Fibroblast of lung (primary cell): ENCODE measurements at regions not wholly inside any gene's neighbourhood (a gene's known extent, or its start where the extent isn't known, plus 50 kb on each side); places are given as distances from the start of the nearest gene placed in this dataset.
A peak's percentile ranks its signal among the peaks of the same experiment; 100 is the strongest.
"Not testable (repeated sequence)": the region's sequence is repeated elsewhere in the genome, so short reads cannot be mapped to it uniquely, and the experiment has no call there.

ENCODE experiments used
- DNase-seq, 2 donors: peaks; one replicate each; pipeline versions ENCODE4 v3.0.0 to v3.0.0-alpha.2; 2010; ENCODE audit warnings: low read depth in 2 of 2
- H2AFZ ChIP-seq: 2 replicates; pipeline ENCODE4 v1.5.1; 2012; ENCODE audit warnings: low read length, control low read depth, inconsistent platforms
- H3K27ac ChIP-seq: 2 replicates; pipeline ENCODE4 v1.5.1; 2011; ENCODE audit warnings: low read length, control low read depth; ENCODE audit not compliant: insufficient read depth
- H3K27me3 ChIP-seq: 2 replicates; pipeline ENCODE4 v1.5.1; 2011; ENCODE audit warnings: mild to moderate bottlenecking, low read length; ENCODE audit not compliant: control insufficient read depth, insufficient read depth
- H3K36me3 ChIP-seq: 2 replicates; pipeline ENCODE4 v1.5.1; 2011; ENCODE audit warnings: low read length; ENCODE audit not compliant: control insufficient read depth, insufficient read depth
- H3K4me1 ChIP-seq: 2 replicates; pipeline ENCODE4 v1.5.1; 2011; ENCODE audit warnings: low read length; ENCODE audit not compliant: control insufficient read depth, insufficient read depth; ENCODE audit errors: extremely low read depth
- H3K4me2 ChIP-seq: 2 replicates; pipeline ENCODE4 v1.5.1; 2011; ENCODE audit warnings: low read length, control low read depth; ENCODE audit not compliant: insufficient read depth; ENCODE audit errors: extremely low read depth
- H3K4me3 ChIP-seq, 4 experiments: fragments of 200-600 bp in 1 of 4; sonication (generic) in 1 of 4; replicated peaks in 1 of 4; 2 replicates each; pipeline ENCODE4 v1.5.1; 2011 to 2016; ENCODE audit warnings: low read length in 4 of 4, low read depth in 3 of 4, mild to moderate bottlenecking in 3 of 4, control low read depth in 2 of 4, inconsistent platforms in 1 of 4, mixed read lengths in 1 of 4; ENCODE audit not compliant: insufficient read depth in 1 of 4; ENCODE audit errors: control extremely low read depth in 1 of 4
- H3K79me2 ChIP-seq: 2 replicates; pipeline ENCODE4 v1.5.1; 2012; ENCODE audit warnings: mild to moderate bottlenecking, low read length, inconsistent platforms; ENCODE audit not compliant: control insufficient read depth, insufficient read depth
- H3K9ac ChIP-seq: 2 replicates; pipeline ENCODE4 v1.5.1; 2011; ENCODE audit warnings: mild to moderate bottlenecking, low read length, control low read depth; ENCODE audit not compliant: insufficient read depth
- H3K9me3 ChIP-seq: 2 replicates; pipeline ENCODE4 v1.5.1; 2012; ENCODE audit warnings: low read depth, low read length; ENCODE audit not compliant: control insufficient read depth, insufficient read depth
- H4K20me1 ChIP-seq: 2 replicates; pipeline ENCODE4 v1.5.1; 2011; ENCODE audit warnings: low read length; ENCODE audit not compliant: control insufficient read depth, insufficient read depth; ENCODE audit errors: extremely low read depth
- EZH2 ChIP-seq: IDR thresholded peaks from 2 replicates; pipeline ENCODE4 v1.5.1; 2012; ENCODE audit warnings: low read length, control low read depth, mild to moderate bottlenecking; ENCODE audit errors: missing control alignments
- TF ChIP-seq, protein P1 (sequence below), 2 donors: IDR thresholded peaks in 1 of 2; conservative IDR thresholded peaks in 1 of 2; 1 replicate in 1 of 2; 2 replicates in 1 of 2; pipeline ENCODE4 v1.5.1; 2011 to 2012; ENCODE audit warnings: low read length in 2 of 2, control low read depth in 1 of 2, inconsistent platforms in 1 of 2, low read depth in 1 of 2, mild to moderate bottlenecking in 1 of 2

GRCh38 chr3:193821151-193821668 lies 228.2 kb downstream of the OPA1 start:
- no peaks in the 10 kb centered on the region for H3K9me3 ChIP-seq
- no peak overlapping the region for H3K4me3 ChIP-seq
- H3K9ac ChIP-seq: no peak overlapping the region
- H2AFZ ChIP-seq: no peak overlapping the region
- peaks cover 7% of the 10 kb centered on the region for H3K27me3 ChIP-seq
- TF ChIP-seq, protein P1, sequence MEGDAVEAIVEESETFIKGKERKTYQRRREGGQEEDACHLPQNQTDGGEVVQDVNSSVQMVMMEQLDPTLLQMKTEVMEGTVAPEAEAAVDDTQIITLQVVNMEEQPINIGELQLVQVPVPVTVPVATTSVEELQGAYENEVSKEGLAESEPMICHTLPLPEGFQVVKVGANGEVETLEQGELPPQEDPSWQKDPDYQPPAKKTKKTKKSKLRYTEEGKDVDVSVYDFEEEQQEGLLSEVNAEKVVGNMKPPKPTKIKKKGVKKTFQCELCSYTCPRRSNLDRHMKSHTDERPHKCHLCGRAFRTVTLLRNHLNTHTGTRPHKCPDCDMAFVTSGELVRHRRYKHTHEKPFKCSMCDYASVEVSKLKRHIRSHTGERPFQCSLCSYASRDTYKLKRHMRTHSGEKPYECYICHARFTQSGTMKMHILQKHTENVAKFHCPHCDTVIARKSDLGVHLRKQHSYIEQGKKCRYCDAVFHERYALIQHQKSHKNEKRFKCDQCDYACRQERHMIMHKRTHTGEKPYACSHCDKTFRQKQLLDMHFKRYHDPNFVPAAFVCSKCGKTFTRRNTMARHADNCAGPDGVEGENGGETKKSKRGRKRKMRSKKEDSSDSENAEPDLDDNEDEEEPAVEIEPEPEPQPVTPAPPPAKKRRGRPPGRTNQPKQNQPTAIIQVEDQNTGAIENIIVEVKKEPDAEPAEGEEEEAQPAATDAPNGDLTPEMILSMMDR (conservative IDR thresholded peaks at IDR 0.05 in 1 of 2, IDR thresholded peaks at IDR 0.05 in 1 of 2; ENCODE audit: low read depth in 1 of 2, low read length in 2 of 2): no peak
- DNase-seq: peak in 1 of 2 donors; percentile 24
- no peak overlapping the region for H3K4me2 ChIP-seq
- no peaks in the 10 kb centered on the region for H4K20me1 ChIP-seq
- no peaks in the 10 kb centered on the region for H3K4me1 ChIP-seq
- no peaks in the 10 kb centered on the region for H3K36me3 ChIP-seq
- no peak overlapping the region for H3K27ac ChIP-seq
- H3K79me2 ChIP-seq: no peaks in the 10 kb centered on the region

GRCh38 chr3:193822492-193823212 lies 229.6 kb downstream of the OPA1 start:
- Histone ChIP-seq H3K9ac (no peak overlapping the region), H4K20me1 (no peaks in the 10 kb centered on the region), H3K27me3 (peaks cover 7% of the 10 kb centered on the region), H3K9me3 (no peaks in the 10 kb centered on the region), H3K4me3 (no peak overlapping the region), H3K36me3 (no peaks in the 10 kb centered on the region), H2AFZ (no peak overlapping the region), H3K27ac (no peak overlapping the region), H3K79me2 (no peaks in the 10 kb centered on the region), H3K4me1 (no peaks in the 10 kb centered on the region), H3K4me2 (no peak overlapping the region)
- peak in 1 of 2 donors; percentile 96 for DNase-seq
- no peak for TF ChIP-seq EZH2
- TF ChIP-seq, protein P1 (conservative IDR thresholded peaks at IDR 0.05 in 1 of 2, IDR thresholded peaks at IDR 0.05 in 1 of 2; ENCODE audit: low read depth in 1 of 2, low read length in 2 of 2): no peak

DNA sequence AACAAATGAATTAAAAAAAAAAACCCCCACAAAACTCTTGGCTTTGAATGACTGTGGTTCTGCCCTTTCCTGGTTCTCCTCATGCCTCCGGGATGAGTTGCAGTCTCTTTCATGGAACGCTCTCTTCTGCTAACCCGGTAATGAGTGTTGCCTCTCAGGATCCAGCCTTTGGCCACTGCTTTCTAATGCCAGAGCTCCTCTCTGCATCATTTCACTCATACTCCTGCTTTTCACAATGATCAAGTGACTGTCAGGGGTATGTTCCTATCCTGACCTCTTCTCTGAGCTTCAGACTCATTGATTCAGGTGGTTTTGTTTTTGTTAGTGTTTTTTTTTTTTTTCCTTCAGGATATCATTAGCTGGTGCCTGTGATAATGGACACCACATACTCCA lies 230.2 kb downstream of the OPA1 start:
- H3K9ac ChIP-seq, H3K4me3 ChIP-seq, H3K36me3 ChIP-seq, H3K27ac ChIP-seq, H3K79me2 ChIP-seq, H3K9me3 ChIP-seq, H4K20me1 ChIP-seq, H3K27me3 ChIP-seq, H3K4me1 ChIP-seq, H3K4me2 ChIP-seq, H2AFZ ChIP-seq: not testable (repeated sequence)
- peak in 1 of 2 donors; percentile 81 for DNase-seq
